ENCODE measurements at regions not wholly inside any gene's neighbourhood (a gene's known extent, or its start where the extent isn't known, plus 50 kb on each side); places are given as distances from the start of the nearest gene placed in this dataset.
"Not testable (repeated sequence)": the region's sequence is repeated elsewhere in the genome, so short reads cannot be mapped to it uniquely, and the experiment has no call there.

DNA sequence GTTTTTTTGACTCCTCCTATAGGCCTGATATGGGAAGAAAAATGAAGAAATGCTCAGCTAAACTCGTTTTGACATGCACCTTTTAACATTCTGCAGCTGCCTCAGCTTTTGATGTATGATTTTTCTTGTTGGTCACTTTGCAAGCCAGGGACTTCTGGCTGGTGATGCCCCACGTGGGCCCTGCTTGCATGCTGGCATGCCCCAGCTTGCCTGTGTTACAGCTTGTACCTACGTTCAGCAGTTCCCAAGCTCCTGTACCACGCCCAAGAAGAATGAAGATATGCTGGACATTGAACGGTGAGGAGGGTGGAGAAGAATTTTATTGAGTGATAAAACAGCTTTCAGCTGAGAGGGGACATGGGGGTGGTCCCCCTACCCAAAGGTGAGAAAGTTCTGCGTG, 245.6 kb upstream of the FZD8 start:
- Histone ChIP-seq H3K9me3 (ENCODE audit: control insufficient read depth, insufficient read depth, low read length) (no peaks in the 10 kb centered on the region; the same call in 1 of the 2 replicates), H3K4me1 (ENCODE audit: insufficient read depth, low read length) (no peaks in the 10 kb centered on the region; the same call in 1 of the 2 replicates), H3K36me3 (ENCODE audit: insufficient read depth, low read length) (no peaks in the 10 kb centered on the region), H3K9ac (ENCODE audit: low read depth, low read length) (no peak overlapping the region)

- Histone ChIP-seq H3K9me3 (ENCODE audit: control insufficient read depth, insufficient read depth, low read length) (no peaks in the 10 kb centered on the region; the same call in 1 of the 2 replicates), H3K9ac (ENCODE audit: low read depth, low read length) (no peak overlapping the region), H3K4me1 (ENCODE audit: insufficient read depth, low read length) (no peaks in the 10 kb centered on the region), H3K36me3 (ENCODE audit: insufficient read depth, low read length) (no peaks in the 10 kb centered on the region)
Measured at GRCh38 chr10:35885076-35885475, 243.0 kb upstream of the FZD8 start.

DNA sequence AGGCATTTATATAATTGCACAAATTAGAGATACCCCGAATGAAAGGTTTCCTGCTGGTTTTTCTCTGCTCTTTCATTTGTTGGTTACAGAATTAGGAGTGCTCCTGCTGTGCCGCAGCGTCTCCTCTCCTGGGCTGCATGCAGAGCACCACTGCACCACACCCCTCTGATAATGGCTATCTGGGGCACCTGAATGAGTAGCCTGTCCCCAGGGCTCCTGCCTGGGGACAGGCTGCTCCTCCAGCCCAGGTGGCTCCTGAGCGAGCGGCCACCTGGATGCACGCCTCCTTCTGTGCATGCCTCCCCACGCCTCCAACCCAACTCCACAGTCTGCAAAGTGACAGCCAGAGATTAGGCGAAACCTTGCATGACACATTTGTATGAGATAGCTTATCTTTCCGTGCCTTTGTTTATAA, 242.6 kb upstream of the FZD8 start:
- H3K36me3 ChIP-seq (ENCODE audit: insufficient read depth, low read length) = no peaks in the 10 kb centered on the region
- no peaks in the 10 kb centered on the region; the same call in 1 of the 2 replicates for H3K9me3 ChIP-seq (ENCODE audit: control insufficient read depth, insufficient read depth, low read length)
- H3K9ac ChIP-seq (ENCODE audit: low read depth, low read length) = no peak overlapping the region
- H3K4me1 ChIP-seq (ENCODE audit: insufficient read depth, low read length) = no peaks in the 10 kb centered on the region

GRCh38 chr10:35882422-35883150, 240.5 kb upstream of the FZD8 start:
- H3K36me3 ChIP-seq (ENCODE audit: insufficient read depth, low read length) = no peaks in the 10 kb centered on the region
- H3K9ac ChIP-seq (ENCODE audit: low read depth, low read length) = no peak overlapping the region
- H3K9me3 ChIP-seq (ENCODE audit: control insufficient read depth, insufficient read depth, low read length) = no peaks in the 10 kb centered on the region; the same call in 1 of the 2 replicates
- no peaks in the 10 kb centered on the region for H3K4me1 ChIP-seq (ENCODE audit: insufficient read depth, low read length)

GRCh38 chr10:35881320-35881719, 239.2 kb upstream of the FZD8 start:
- H3K9ac ChIP-seq (ENCODE audit: low read depth, low read length) = no peak overlapping the region
- no peaks in the 10 kb centered on the region for H3K36me3 ChIP-seq (ENCODE audit: insufficient read depth, low read length)
- H3K4me1 ChIP-seq (ENCODE audit: insufficient read depth, low read length) = 0 out of 2 replicates have a peak, but pooled peaks cover 2% of the 10 kb centered on the region
- no peaks in the 10 kb centered on the region for H3K9me3 ChIP-seq (ENCODE audit: control insufficient read depth, insufficient read depth, low read length)

DNA sequence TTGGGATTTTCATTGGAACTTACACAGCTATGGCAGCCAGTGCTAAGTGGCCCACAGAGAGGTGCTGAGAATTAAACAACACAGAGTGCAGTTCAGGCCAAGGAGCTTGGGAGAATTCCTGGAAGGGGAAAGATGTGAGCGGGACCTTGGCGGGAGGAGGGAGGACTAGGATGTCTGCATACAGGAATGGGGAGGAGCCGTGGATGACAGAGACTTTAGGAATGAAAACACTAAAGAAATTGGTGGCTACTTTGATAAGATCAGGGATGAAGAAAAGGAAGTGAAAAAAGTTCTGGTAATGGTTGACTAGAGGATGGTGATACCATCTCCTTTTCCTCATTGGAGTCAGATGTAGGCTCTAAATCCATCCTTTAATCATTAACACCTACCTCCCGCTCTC, 234.2 kb upstream of the FZD8 start:
- Histone ChIP-seq H3K36me3 (ENCODE audit: insufficient read depth, low read length) (no peaks in the 10 kb centered on the region), H3K9me3 (ENCODE audit: control insufficient read depth, insufficient read depth, low read length) (no peaks in the 10 kb centered on the region; the same call in 1 of the 2 replicates), H3K9ac (ENCODE audit: low read depth, low read length) (no peak overlapping the region), H3K4me1 (ENCODE audit: insufficient read depth, low read length) (peaks cover 27% of the 10 kb centered on the region)

DNA sequence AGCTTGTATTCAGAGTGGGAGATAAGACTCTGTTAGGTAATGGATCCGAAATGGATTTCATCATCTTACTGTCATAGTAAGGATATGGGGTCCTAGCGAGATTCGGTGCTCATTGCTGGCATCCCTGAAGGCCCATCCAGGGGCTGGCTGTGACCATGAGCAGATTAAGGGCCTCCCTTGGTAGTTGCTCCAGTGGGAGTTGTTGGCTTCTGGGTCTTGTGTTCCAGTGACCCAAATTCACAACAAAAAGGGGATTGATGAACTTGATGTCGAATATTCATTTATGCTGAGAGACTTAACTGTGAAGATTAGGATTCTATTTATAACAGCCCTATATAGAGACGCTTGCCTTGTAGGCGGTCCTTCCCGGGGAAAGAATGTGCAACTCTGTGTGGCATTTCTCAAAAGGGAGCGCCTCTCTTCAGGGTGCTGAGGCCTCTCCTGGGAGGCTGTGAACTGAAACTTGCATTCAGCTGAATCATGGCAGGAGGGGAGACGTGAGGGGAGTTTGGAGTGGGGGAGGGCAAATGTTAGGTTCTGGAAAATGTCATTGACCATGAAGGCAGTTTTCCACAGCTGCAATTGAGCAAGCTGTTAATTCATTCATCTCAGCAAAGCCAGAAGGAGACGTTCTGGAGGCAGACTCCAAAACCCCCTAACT, 233.1 kb upstream of the FZD8 start:
- Histone ChIP-seq H3K36me3 (ENCODE audit: insufficient read depth, low read length) (no peaks in the 10 kb centered on the region), H3K9ac (ENCODE audit: low read depth, low read length) (no peak overlapping the region), H3K4me1 (ENCODE audit: insufficient read depth, low read length) (peaks cover 30% of the 10 kb centered on the region), H3K9me3 (ENCODE audit: control insufficient read depth, insufficient read depth, low read length) (no peaks in the 10 kb centered on the region; the same call in 1 of the 2 replicates)

DNA sequence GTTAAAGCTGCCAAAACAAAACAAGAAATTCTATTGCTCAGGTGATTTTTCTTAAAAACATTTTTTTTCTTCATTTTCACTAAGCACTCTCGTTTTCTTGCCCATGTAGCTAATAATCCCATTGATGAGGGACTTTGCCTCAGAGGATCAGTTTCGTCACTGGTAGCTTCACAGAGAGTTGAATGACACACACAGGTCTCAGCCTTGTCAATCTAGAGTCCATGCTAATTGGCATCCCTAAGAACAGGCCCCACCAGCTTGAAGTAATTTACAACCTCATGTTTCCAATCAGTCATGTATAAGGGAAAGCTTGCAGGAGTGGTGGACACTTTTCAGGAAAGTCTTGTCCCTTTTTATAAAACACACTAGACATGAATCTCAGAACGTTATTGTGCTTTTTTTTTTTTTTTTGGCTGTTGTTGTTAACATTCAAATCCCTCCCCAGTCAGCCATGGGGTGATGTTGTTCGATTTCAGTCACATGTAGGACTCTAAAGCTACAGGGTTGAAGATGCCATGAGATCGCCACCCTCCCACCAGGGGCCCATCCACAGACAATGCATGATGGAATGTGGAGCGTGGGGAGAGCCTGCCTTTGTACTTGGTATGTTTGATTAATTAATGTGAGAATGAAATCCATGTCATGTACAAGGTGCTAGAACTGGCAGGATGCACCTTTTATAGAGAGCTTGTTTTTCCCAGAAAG, 232.4 kb upstream of the FZD8 start:
- Histone ChIP-seq H3K4me1 (ENCODE audit: insufficient read depth, low read length) (peaks cover 30% of the 10 kb centered on the region), H3K36me3 (ENCODE audit: insufficient read depth, low read length) (no peaks in the 10 kb centered on the region), H3K9ac (ENCODE audit: low read depth, low read length) (no peak overlapping the region), H3K9me3 (ENCODE audit: control insufficient read depth, insufficient read depth, low read length) (no peaks in the 10 kb centered on the region; the same call in 1 of the 2 replicates)

DNA sequence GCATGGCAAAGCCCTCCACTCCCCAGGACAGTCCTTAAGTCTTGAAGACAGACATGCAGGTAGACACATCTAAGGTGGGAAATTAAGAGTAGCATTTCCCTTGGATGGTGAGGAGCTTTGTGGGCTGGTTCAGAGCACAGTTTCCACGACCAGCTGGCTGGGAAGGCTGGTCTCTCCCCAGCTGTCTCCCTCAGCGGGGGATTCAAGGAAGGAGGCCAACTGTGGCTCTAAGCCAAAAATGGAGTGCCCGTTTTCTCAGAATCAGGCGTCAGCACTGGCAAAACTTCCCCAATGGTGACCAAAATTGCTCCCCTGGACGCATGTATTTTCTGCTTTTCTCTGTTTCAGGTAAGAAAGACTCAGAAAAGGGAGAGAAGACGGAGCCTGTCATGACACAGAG, 230.6 kb upstream of the FZD8 start:
- Histone ChIP-seq H3K9ac (ENCODE audit: low read depth, low read length) (no peak overlapping the region), H3K9me3 (ENCODE audit: control insufficient read depth, insufficient read depth, low read length) (no peaks in the 10 kb centered on the region; the same call in 1 of the 2 replicates), H3K4me1 (ENCODE audit: insufficient read depth, low read length) (peaks cover 30% of the 10 kb centered on the region), H3K36me3 (ENCODE audit: insufficient read depth, low read length) (no peaks in the 10 kb centered on the region)

- no peaks in the 10 kb centered on the region; the same call in 1 of the 2 replicates for H3K9me3 ChIP-seq (ENCODE audit: control insufficient read depth, insufficient read depth, low read length)
- H3K36me3 ChIP-seq (ENCODE audit: insufficient read depth, low read length) = no peaks in the 10 kb centered on the region
- H3K4me1 ChIP-seq (ENCODE audit: insufficient read depth, low read length) = peaks cover 23% of the 10 kb centered on the region
- H3K9ac ChIP-seq (ENCODE audit: low read depth, low read length) = no peak overlapping the region
Measured at GRCh38 chr10:35870665-35871310, 228.7 kb upstream of the FZD8 start.

- peak overlapping the region; percentile 45; the same call in 1 of the 2 replicates for H3K9ac ChIP-seq (ENCODE audit: low read depth, low read length)
- H3K4me1 ChIP-seq (ENCODE audit: insufficient read depth, low read length); H3K9me3 ChIP-seq (ENCODE audit: control insufficient read depth, insufficient read depth, low read length); H3K36me3 ChIP-seq (ENCODE audit: insufficient read depth, low read length): not testable (repeated sequence)
Measured at GRCh38 chr10:35858676-35859283, 216.7 kb upstream of the FZD8 start.

DNA sequence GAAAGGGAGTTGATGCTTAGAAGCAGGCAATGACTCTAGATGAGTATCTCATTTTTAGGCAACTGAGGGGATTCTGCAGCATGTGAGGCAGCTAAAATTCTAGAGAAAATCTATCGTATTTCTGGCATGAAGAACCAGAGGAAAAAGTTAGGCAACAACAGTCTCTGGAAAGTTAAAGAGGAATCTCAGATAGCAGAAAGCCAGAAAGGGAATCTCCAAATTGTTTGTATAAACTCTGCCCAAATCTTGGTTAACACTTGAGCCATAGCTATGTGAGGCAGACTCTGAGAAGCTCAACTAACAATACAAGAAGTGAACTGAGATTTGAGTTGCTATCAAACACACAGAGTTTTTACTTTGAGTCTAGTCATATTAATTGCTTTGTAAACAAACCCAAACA, 215.8 kb upstream of the FZD8 start:
- Histone ChIP-seq H3K9ac (ENCODE audit: low read depth, low read length) (no peak overlapping the region), H3K9me3 (ENCODE audit: control insufficient read depth, insufficient read depth, low read length) (no peaks in the 10 kb centered on the region), H3K4me1 (ENCODE audit: insufficient read depth, low read length) (no peaks in the 10 kb centered on the region), H3K36me3 (ENCODE audit: insufficient read depth, low read length) (no peaks in the 10 kb centered on the region)

DNA sequence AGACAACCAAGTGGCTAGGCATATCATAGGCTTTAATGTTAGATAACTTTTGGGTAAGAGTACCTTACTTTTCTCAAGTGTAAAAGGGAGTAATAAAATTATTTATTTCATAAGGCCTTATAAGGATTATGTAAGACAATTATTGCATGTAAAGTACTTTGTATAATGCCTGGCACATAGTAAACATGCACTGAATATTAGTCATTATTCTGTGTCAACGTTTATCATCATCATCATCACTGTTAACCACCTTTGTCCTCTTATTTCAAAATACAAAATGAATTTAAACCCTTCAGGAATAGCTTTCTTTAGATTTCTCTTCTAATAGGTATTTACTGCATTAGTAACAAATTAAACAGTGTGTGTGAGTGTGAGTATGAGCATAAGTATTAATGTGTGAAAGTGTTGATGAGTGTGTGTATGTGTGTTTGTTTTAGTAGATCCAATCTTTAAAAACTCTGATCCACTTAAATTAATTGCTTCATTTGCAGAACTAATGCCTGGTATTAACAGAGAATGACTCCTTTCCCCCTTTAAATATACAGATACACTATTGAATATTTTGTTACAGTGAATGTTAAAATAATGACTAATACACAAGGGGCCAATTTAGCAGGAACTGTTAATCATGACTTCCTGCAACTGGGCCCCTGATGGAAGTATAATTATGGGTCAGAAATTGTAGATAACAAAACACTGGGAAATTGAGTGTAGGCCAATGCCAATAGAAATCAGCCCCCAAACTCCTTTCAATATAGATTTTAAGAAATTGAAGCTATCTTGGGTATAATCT, 213.3 kb upstream of the FZD8 start:
- no peaks in the 10 kb centered on the region for H3K4me1 ChIP-seq (ENCODE audit: insufficient read depth, low read length)
- no peak overlapping the region for H3K9ac ChIP-seq (ENCODE audit: low read depth, low read length)
- H3K36me3 ChIP-seq (ENCODE audit: insufficient read depth, low read length) = no peaks in the 10 kb centered on the region
- H3K9me3 ChIP-seq (ENCODE audit: control insufficient read depth, insufficient read depth, low read length) = no peaks in the 10 kb centered on the region
